Vagina (tissue), 2 donors: ENCODE measurements at regions not wholly inside any gene's neighbourhood (a gene's known extent, or its start where the extent isn't known, plus 50 kb on each side); places are given as distances from the start of the nearest gene placed in this dataset.
"Not testable (repeated sequence)": the region's sequence is repeated elsewhere in the genome, so short reads cannot be mapped to it uniquely, and the experiment has no call there.

Experiments
- DNase-seq, 2 donors: peaks; one replicate each; pipeline ENCODE4 v3.0.0-alpha.2; 2017; ENCODE audit errors: extremely low spot score in 2 of 2
- H3K27ac ChIP-seq: fragments of 200-600 bp; sonication (generic); one replicate; pipeline ENCODE4 v1.5.1; 2019
- H3K27me3 ChIP-seq: fragments of 200-600 bp; sonication (generic); one replicate; pipeline ENCODE4 v1.5.1; 2019
- H3K36me3 ChIP-seq, 2 donors: fragments of 200-600 bp; sonication (generic); one replicate each; pipeline ENCODE4 v1.5.1; 2017 to 2019
- H3K4me1 ChIP-seq: fragments of 200-600 bp; sonication (generic); one replicate; pipeline ENCODE4 v1.5.1; 2019
- H3K4me3 ChIP-seq, 2 donors: fragments of 200-600 bp; sonication (generic); 1 replicate in 1 of 2; 2 replicates in 1 of 2; pipeline ENCODE4 v1.5.1; 2016 to 2019
- H3K9me3 ChIP-seq: fragments of 200-600 bp; sonication (generic); one replicate; pipeline ENCODE4 v1.5.1; 2019
- CTCF ChIP-seq, 3 experiments: fragments of 450-650 bp in 2 of 3; fragments of 200-600 bp in 1 of 3; sonication (generic) in 1 of 3; IDR thresholded peaks; one replicate each; pipeline ENCODE4 v1.5.1; 2017 to 2019; ENCODE audit warnings: antibody characterized with exemption in 3 of 3, mild to moderate bottlenecking in 2 of 3, moderate library complexity in 2 of 3
- POLR2A ChIP-seq, 2 donors: fragments of 450-650 bp; IDR thresholded peaks; one replicate each; pipeline ENCODE4 v1.6.1; 2017; ENCODE audit warnings: antibody characterized with exemption in 2 of 2, mild to moderate bottlenecking in 2 of 2, moderate library complexity in 2 of 2
- POLR2AphosphoS5 ChIP-seq, 2 donors: sonication (generic); formaldehyde crosslinking; IDR thresholded peaks; one replicate each; pipeline ENCODE4 v1.9.0; 2017; ENCODE audit warnings: antibody characterized with exemption in 2 of 2, mild to moderate bottlenecking in 2 of 2, low read depth in 1 of 2; ENCODE audit not compliant: insufficient read depth in 1 of 2
- intact Hi-C: fragments of 100-400 bp; cut with DNase I; formaldehyde crosslinking; loops from one replicate; pipeline ENCODE4 v1.15.1; 2023

GRCh38 chr15:87743562-87743961, 513.0 kb downstream of the NTRK3 start:
- H3K4me3 ChIP-seq, result no peak overlapping the region
- H3K9me3 ChIP-seq, result no peaks in the 10 kb centered on the region
- TF ChIP-seq POLR2AphosphoS5 (IDR thresholded peaks at IDR 0.05; ENCODE audit: insufficient read depth in 1 of 2, low read depth in 1 of 2) (no peak), POLR2A (IDR thresholded peaks at IDR 0.05) (no peak), CTCF (IDR thresholded peaks at IDR 0.05) (no peak)
- DNase-seq, result no peak
- intact Hi-C loops, result no loop called here
- no peaks in the 10 kb centered on the region for H3K27me3 ChIP-seq
- H3K27ac ChIP-seq, result no peak overlapping the region
- H3K36me3 ChIP-seq, result no peaks in the 10 kb centered on the region
- H3K4me1 ChIP-seq, result peaks cover 5% of the 10 kb centered on the region

GRCh38 chr15:87741350-87741749, 515.2 kb downstream of the NTRK3 start:
- H3K4me1 ChIP-seq, result no peaks in the 10 kb centered on the region
- H3K4me3 ChIP-seq, result no peak overlapping the region
- no peak overlapping the region for H3K27ac ChIP-seq
- H3K27me3 ChIP-seq, result no peaks in the 10 kb centered on the region
- TF ChIP-seq POLR2A (IDR thresholded peaks at IDR 0.05), result no peak
- TF ChIP-seq CTCF (IDR thresholded peaks at IDR 0.05), result no peak
- no peak for TF ChIP-seq POLR2AphosphoS5 (IDR thresholded peaks at IDR 0.05; ENCODE audit: insufficient read depth in 1 of 2, low read depth in 1 of 2)
- no peak for DNase-seq
- no peaks in the 10 kb centered on the region for H3K36me3 ChIP-seq
- no peaks in the 10 kb centered on the region for H3K9me3 ChIP-seq
- intact Hi-C loops, result no loop called here

GRCh38 chr15:87740655-87741344, 515.7 kb downstream of the NTRK3 start:
- Histone ChIP-seq H3K27ac (no peak overlapping the region), H3K4me1 (no peaks in the 10 kb centered on the region), H3K4me3 (no peak overlapping the region), H3K9me3 (no peaks in the 10 kb centered on the region), H3K27me3 (no peaks in the 10 kb centered on the region), H3K36me3 (no peaks in the 10 kb centered on the region)
- no peak for DNase-seq
- TF ChIP-seq POLR2A (IDR thresholded peaks at IDR 0.05), result no peak
- TF ChIP-seq CTCF (IDR thresholded peaks at IDR 0.05), result no peak
- TF ChIP-seq POLR2AphosphoS5 (IDR thresholded peaks at IDR 0.05; ENCODE audit: insufficient read depth in 1 of 2, low read depth in 1 of 2), result no peak
- intact Hi-C loops, result no loop called here

- no peak overlapping the region for H3K27ac ChIP-seq
- H3K4me1 ChIP-seq, result no peaks in the 10 kb centered on the region
- H3K36me3 ChIP-seq, result no peaks in the 10 kb centered on the region
- TF ChIP-seq POLR2AphosphoS5 (IDR thresholded peaks at IDR 0.05; ENCODE audit: insufficient read depth in 1 of 2, low read depth in 1 of 2) (no peak), CTCF (IDR thresholded peaks at IDR 0.05) (no peak), POLR2A (IDR thresholded peaks at IDR 0.05) (no peak)
- H3K27me3 ChIP-seq, result no peaks in the 10 kb centered on the region
- no peak overlapping the region for H3K4me3 ChIP-seq
- DNase-seq, result no peak
- H3K9me3 ChIP-seq, result no peaks in the 10 kb centered on the region
- intact Hi-C loops, result no loop called here
Measured at GRCh38 chr15:87739866-87740265, 516.7 kb downstream of the NTRK3 start.

GRCh38 chr15:87739081-87739480, 517.5 kb downstream of the NTRK3 start:
- Histone ChIP-seq H3K4me1 (no peaks in the 10 kb centered on the region), H3K4me3 (no peak overlapping the region), H3K9me3 (no peaks in the 10 kb centered on the region), H3K27me3 (no peaks in the 10 kb centered on the region), H3K27ac (no peak overlapping the region), H3K36me3 (no peaks in the 10 kb centered on the region)
- DNase-seq, result no peak
- intact Hi-C loops, result no loop called here
- TF ChIP-seq POLR2AphosphoS5 (IDR thresholded peaks at IDR 0.05; ENCODE audit: insufficient read depth in 1 of 2, low read depth in 1 of 2) (no peak), POLR2A (IDR thresholded peaks at IDR 0.05) (no peak), CTCF (IDR thresholded peaks at IDR 0.05) (no peak)

- intact Hi-C loops, DNase-seq, H3K36me3 ChIP-seq, H3K9me3 ChIP-seq, H3K4me1 ChIP-seq, H3K4me3 ChIP-seq, H3K27me3 ChIP-seq, H3K27ac ChIP-seq: not testable (repeated sequence)
Measured at GRCh38 chr15:87737460-87737859, 519.1 kb downstream of the NTRK3 start.
